Fibroblast of skin of abdomen (primary cell): ENCODE measurements at regions not wholly inside any gene's neighbourhood (a gene's known extent, or its start where the extent isn't known, plus 50 kb on each side); places are given as distances from the start of the nearest gene placed in this dataset.

Source experiments
- DNase-seq: peaks from one replicate; pipeline ENCODE4 v3.0.0-alpha.2; 2013

GRCh38 chr7:25520516-25520915 lies 292.2 kb upstream of the NPVF start:
- DNase-seq = no peak

GRCh38 chr7:25521236-25521635 lies 292.9 kb upstream of the NPVF start:
- no peak for DNase-seq

GRCh38 chr7:25522727-25523126 lies 294.4 kb upstream of the NPVF start:
- DNase-seq = no peak

GRCh38 chr7:25527665-25528170 lies 299.4 kb upstream of the NPVF start:
- DNase-seq = no peak

DNA sequence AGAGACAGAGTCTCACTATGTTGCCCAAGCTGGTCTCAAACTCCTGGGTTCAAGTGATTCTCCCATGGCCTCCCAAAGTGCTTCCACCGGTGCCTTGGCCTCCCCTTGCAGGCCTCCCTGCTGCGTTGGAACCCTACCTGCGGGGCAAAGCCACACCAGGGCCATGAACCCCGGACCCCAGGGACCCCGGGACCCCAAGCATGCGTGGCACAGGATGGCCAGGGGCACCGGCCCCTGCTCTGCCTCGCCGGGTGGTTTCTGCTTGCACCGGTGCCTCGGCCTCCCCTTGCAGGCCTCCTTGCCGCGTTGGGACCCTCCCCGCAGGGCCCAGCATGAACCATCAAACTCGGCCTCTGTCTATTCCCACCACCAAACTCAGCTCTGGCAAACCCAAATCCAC lies 301.0 kb upstream of the NPVF start:
- DNase-seq = no peak

DNA sequence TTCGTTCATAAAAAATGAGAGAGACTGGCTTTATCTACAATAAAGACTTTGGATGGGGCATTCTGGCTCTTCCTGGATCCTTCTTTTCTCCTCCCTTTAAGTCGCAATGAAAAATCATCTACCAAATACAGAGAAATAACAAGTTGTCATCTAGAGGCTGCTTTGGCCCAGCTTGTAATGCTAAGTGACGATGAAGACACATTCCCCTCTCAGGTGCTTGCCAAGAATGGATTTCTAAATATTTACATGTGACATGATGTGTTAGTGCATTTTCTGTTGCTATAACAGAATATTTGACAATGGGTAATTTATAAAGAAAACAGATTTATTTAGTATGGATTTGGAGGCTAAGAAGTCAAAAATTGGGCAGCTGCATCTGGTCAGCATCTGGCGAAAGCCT lies 308.6 kb upstream of the NPVF start:
- DNase-seq = no peak

GRCh38 chr7:25537662-25538375 lies 309.5 kb upstream of the NPVF start:
- no peak for DNase-seq

- no peak for DNase-seq
Observed at GRCh38 chr7:25541094-25541821, 313.0 kb upstream of the NPVF start.

DNA sequence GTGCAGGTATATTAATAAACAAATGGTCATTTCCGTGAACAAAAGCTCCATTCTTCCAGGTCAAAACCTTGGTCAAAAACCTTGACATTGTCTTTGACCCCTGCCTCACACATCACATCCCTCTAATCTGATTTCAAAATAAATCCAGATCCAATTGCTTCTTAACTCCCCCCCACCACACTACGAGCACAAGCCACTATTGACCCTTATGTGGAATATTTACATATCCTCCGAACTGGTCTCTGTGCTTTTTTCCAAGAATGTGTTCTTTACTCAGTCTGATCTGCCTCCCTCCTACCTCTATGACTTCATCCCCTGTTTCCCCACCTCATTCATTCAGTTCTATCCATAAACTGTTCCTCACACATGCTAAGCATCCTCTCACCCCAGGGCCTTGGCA lies 313.6 kb upstream of the NPVF start:
- DNase-seq = no peak

GRCh38 chr7:25543210-25543609 lies 314.9 kb upstream of the NPVF start:
- no peak for DNase-seq

GRCh38 chr7:25543798-25544197 lies 315.5 kb upstream of the NPVF start:
- DNase-seq = no peak

GRCh38 chr7:25544254-25544653 lies 316.0 kb upstream of the NPVF start:
- no peak for DNase-seq

- DNase-seq = no peak
Observed at GRCh38 chr7:25545124-25546008, 317.1 kb upstream of the NPVF start.

DNA sequence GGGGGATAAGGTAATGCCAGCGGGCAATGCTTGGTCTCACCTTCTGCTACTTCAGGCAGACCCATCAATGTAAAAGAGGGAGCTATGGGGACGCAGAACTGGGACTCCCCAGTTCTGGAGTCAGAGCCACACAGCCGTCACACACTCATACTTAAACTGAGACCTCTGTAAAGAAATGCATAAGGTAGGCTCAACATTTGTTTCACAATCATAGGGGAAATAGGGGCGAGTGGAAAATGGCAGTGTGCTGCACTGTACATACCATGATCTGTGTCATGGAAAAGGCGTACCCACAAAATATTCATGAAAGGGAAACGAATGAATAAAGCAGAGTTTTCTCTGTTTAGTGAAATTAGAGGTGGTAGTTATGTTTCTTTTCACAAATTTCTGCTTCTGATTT lies 318.0 kb upstream of the NPVF start:
- DNase-seq = no peak

GRCh38 chr7:25549271-25549921 lies 321.1 kb upstream of the NPVF start:
- no peak for DNase-seq

- DNase-seq = no peak
Observed at GRCh38 chr7:25550149-25550548, 321.9 kb upstream of the NPVF start.

- DNase-seq = no peak
Observed at GRCh38 chr7:25552998-25553397, 324.7 kb upstream of the NPVF start.

DNA sequence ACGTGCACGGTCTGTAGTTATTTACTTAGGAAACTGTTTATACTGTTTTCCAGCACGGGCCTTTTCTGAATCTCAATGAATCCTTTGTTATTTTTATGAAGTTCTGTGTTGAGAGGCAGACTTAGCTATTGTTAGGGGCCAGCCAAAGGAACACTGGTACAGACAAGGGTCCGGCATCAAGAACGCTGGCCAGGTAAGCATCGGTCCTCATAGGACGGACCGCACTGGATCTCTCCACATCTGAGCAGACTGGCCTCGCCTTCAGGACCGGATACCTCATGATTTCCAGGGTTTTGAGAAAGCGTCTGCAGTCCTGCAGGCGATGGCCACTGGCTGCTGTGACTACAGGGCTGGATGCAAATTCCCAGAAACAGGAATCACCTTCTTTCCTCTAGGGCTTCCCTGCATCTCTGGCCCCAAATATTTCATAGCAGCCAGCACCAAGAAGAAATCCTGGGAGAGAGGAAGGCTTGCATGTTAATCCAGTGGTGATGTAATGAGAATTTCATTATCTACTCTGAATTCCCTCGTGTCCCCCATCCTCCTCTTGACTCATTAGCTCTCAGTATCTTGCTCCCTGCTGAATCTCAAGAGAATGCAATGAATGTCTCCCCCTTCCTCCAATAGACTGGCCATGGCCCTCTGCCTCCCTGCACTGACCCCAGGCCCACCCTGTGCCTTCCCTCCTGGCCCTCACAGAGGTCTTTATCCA lies 325.4 kb upstream of the NPVF start:
- no peak for DNase-seq

DNA sequence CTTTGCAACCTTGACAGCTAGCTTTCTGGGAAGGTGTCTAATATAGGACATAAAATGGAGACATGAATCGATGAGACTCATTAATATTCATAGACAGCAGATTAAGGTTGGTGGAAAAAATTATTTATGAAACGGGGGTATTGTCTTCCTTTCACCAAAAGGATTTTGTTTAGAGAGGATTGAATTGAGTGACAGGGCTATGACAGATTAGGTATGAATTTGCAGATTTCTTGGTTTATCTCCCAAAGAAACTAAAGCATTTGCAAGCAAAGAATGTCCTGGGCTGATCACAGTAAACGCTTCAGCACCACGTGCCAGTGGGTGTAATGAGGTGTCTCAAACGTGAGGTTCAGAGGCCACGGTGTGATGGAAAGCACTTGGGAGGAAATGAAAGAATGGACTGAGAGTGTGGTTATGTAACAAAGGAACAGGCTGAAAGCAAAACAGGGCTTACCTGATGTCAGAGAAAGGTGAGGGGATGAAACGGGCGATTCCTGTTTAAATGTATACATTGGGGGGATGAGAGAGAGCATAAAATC lies 329.2 kb upstream of the NPVF start:
- DNase-seq = no peak

- DNase-seq = no peak
Observed at GRCh38 chr7:25557930-25558329, 329.6 kb upstream of the NPVF start.

GRCh38 chr7:25558605-25559004 lies 330.3 kb upstream of the NPVF start:
- no peak for DNase-seq
